NOMO-1 treated with DMSO at 0.1 percent for 48 hours (cell line): ENCODE measurements at regions not wholly inside any gene's neighbourhood (a gene's known extent, or its start where the extent isn't known, plus 50 kb on each side); places are given as distances from the start of the nearest gene placed in this dataset.

Source experiments
- DNase-seq: peaks from one replicate; lab custom pipeline; 2025; ENCODE audit not compliant: unreplicated experiment; lab: John Stamatoyannopoulos, UW

- no peak for DNase-seq
These were observed 63.5 kb upstream of the PPM1H start for GRCh38 chr12:62998454-62998853.

GRCh38 chr12:62995097-62995496 is 60.1 kb upstream of the PPM1H start:
- no peak for DNase-seq

GRCh38 chr12:62986844-62987243 is 51.9 kb upstream of the PPM1H start:
- no peak for DNase-seq
